PC-9 (cell line): ENCODE measurements at regions not wholly inside any gene's neighbourhood (a gene's known extent, or its start where the extent isn't known, plus 50 kb on each side); places are given as distances from the start of the nearest gene placed in this dataset.

Experiments used
- BruUV-seq: library from RNA; stranded (reverse); fragments of 400-500 nt; replicated peaks from 2 replicates; lab custom pipeline; 2021; lab: Mats Ljungman, UMichigan
- CTCF ChIA-PET: fragments of 300-600 bp; sonication (Branson Sonifier 250); formaldehyde crosslinking; loops from one replicate; lab custom pipeline; 2022; ENCODE audit warnings: antibody characterized with exemption; lab: Charles Lee
- POLR2A ChIA-PET: fragments of 300-600 bp; sonication (Branson Sonifier 250); formaldehyde crosslinking; loops from one replicate; lab custom pipeline; 2022; ENCODE audit warnings: antibody characterized with exemption; ENCODE audit not compliant: unreplicated experiment; lab: Charles Lee
- DNase-seq, 2 experiments: peaks; one replicate each; pipeline versions ENCODE4 v3.0.0 to v3.0.0-alpha.2; 2015 to 2022; ENCODE audit warnings: mixed read lengths in 1 of 2
- H2AFZ ChIP-seq: fragments of 200-600 bp; sonication (generic); 2 replicates; pipeline ENCODE4 v1.8.1; 2017; ENCODE audit warnings: antibody characterized with exemption
- H3F3A ChIP-seq: fragments of 200-600 bp; sonication (generic); 2 replicates; pipeline ENCODE4 v1.8.1; 2017; ENCODE audit warnings: antibody characterized with exemption, mild to moderate bottlenecking, low read depth; ENCODE audit not compliant: insufficient read depth
- H3K27ac ChIP-seq: fragments of 200-600 bp; sonication (generic); 2 replicates; pipeline ENCODE4 v1.6.1; 2016; ENCODE audit warnings: mixed run types
- H3K27me3 ChIP-seq: fragments of 200-600 bp; sonication (generic); 2 replicates; pipeline ENCODE4 v1.6.1; 2016; ENCODE audit warnings: low read depth, mixed run types; ENCODE audit not compliant: insufficient read depth
- H3K36me3 ChIP-seq: fragments of 200-600 bp; sonication (generic); 2 replicates; pipeline ENCODE4 v1.6.1; 2016; ENCODE audit warnings: low read depth, mixed run types
- H3K4me1 ChIP-seq: fragments of 200-600 bp; sonication (generic); replicated peaks from 2 replicates; pipeline ENCODE4 v1.6.1; 2016; ENCODE audit warnings: mixed run types; ENCODE audit not compliant: insufficient read depth
- H3K4me2 ChIP-seq: fragments of 200-600 bp; sonication (generic); 2 replicates; pipeline ENCODE4 v1.6.1; 2017; ENCODE audit warnings: mixed run types
- H3K4me3 ChIP-seq: fragments of 200-600 bp; sonication (generic); 2 replicates; pipeline ENCODE4 v1.6.1; 2016; ENCODE audit warnings: mixed run types
- H3K79me2 ChIP-seq: fragments of 200-600 bp; sonication (generic); 2 replicates; pipeline ENCODE4 v1.6.1; 2017; ENCODE audit warnings: low read depth, mixed run types
- H3K9me2 ChIP-seq: fragments of 200-600 bp; sonication (generic); 2 replicates; pipeline ENCODE4 v1.8.1; 2017; ENCODE audit warnings: mild to moderate bottlenecking; ENCODE audit not compliant: insufficient read depth
- H3K9me3 ChIP-seq: fragments of 200-600 bp; sonication (generic); 2 replicates; pipeline ENCODE4 v1.8.1; 2016; ENCODE audit warnings: low read depth; ENCODE audit not compliant: insufficient read depth
- H4K20me1 ChIP-seq: fragments of 200-600 bp; sonication (generic); 2 replicates; pipeline ENCODE4 v1.8.1; 2017; ENCODE audit not compliant: insufficient read depth
- CTCF ChIP-seq: fragments of 200-600 bp; sonication (generic); conservative IDR thresholded peaks from 2 replicates; pipeline ENCODE4 v1.6.1; 2017; ENCODE audit warnings: mixed run types, antibody characterized with exemption, mild to moderate bottlenecking, moderate library complexity
- EZH2 ChIP-seq: fragments of 200-600 bp; sonication (generic); IDR thresholded peaks from 2 replicates; pipeline ENCODE4 v1.8.0; 2017; ENCODE audit warnings: antibody characterized with exemption, low read depth
- intact Hi-C: fragments of 100-400 bp; cut with micrococcal nuclease; formaldehyde crosslinking; loops from one replicate; pipeline ENCODE4 v1.10.0; 2022; ENCODE audit not compliant: unreplicated experiment

- Histone ChIP-seq H3K4me1 (no peaks in the 10 kb centered on the region), H4K20me1 (no peaks in the 10 kb centered on the region), H3K4me2 (no peak overlapping the region), H3F3A (no peaks in the 10 kb centered on the region), H2AFZ (no peak overlapping the region), H3K79me2 (no peaks in the 10 kb centered on the region), H3K9me3 (no peaks in the 10 kb centered on the region), H3K9me2 (no peaks in the 10 kb centered on the region), H3K27ac (no peak overlapping the region), H3K36me3 (no peaks in the 10 kb centered on the region), H3K4me3 (no peak overlapping the region), H3K27me3 (peaks cover 52% of the 10 kb centered on the region)
- ChIA-PET CTCF (no interaction called here), POLR2A (no interaction called here)
- BruUV-seq: no TSS peak
- TF ChIP-seq EZH2: no peak
- TF ChIP-seq CTCF: no peak
- DNase-seq: no peak
- intact Hi-C loops: no loop called here
Observed at GRCh38 chr2:60621688-60622429, 68.4 kb upstream of the BCL11A start.

GRCh38 chr2:60623040-60623439 lies 69.6 kb upstream of the BCL11A start:
- H3K27ac ChIP-seq: no peak overlapping the region
- H3K4me3 ChIP-seq: no peak overlapping the region
- intact Hi-C loops: no loop called here
- H3K9me2 ChIP-seq: no peaks in the 10 kb centered on the region
- peaks cover 56% of the 10 kb centered on the region for H3K27me3 ChIP-seq
- ChIA-PET CTCF (no interaction called here), POLR2A (no interaction called here)
- no peaks in the 10 kb centered on the region for H3K9me3 ChIP-seq
- no peaks in the 10 kb centered on the region for H3K4me1 ChIP-seq
- H3K4me2 ChIP-seq: no peak overlapping the region
- no peaks in the 10 kb centered on the region for H3K79me2 ChIP-seq
- H3F3A ChIP-seq: no peaks in the 10 kb centered on the region
- no peak for DNase-seq
- no peak for TF ChIP-seq EZH2
- no peak for TF ChIP-seq CTCF
- no peaks in the 10 kb centered on the region for H3K36me3 ChIP-seq
- no TSS peak for BruUV-seq
- no peak overlapping the region for H2AFZ ChIP-seq
- no peaks in the 10 kb centered on the region for H4K20me1 ChIP-seq

GRCh38 chr2:60627412-60627811 lies 74.0 kb upstream of the BCL11A start:
- TF ChIP-seq EZH2 (no peak), CTCF (no peak)
- no peak overlapping the region for H2AFZ ChIP-seq
- no peaks in the 10 kb centered on the region for H3K36me3 ChIP-seq
- ChIA-PET CTCF (no interaction called here), POLR2A (no interaction called here)
- H3K4me1 ChIP-seq: no peaks in the 10 kb centered on the region
- no peak for DNase-seq
- no peak overlapping the region for H3K4me2 ChIP-seq
- peaks cover 57% of the 10 kb centered on the region for H3K27me3 ChIP-seq
- no peaks in the 10 kb centered on the region for H3F3A ChIP-seq
- no peak overlapping the region for H3K27ac ChIP-seq
- intact Hi-C loops: no loop called here
- H3K9me2 ChIP-seq: no peaks in the 10 kb centered on the region
- H3K79me2 ChIP-seq: no peaks in the 10 kb centered on the region
- BruUV-seq: no TSS peak
- H4K20me1 ChIP-seq: no peaks in the 10 kb centered on the region
- no peak overlapping the region for H3K4me3 ChIP-seq
- no peaks in the 10 kb centered on the region for H3K9me3 ChIP-seq
